HG02678 (cell line): ENCODE measurements at regions not wholly inside any gene's neighbourhood (a gene's known extent, or its start where the extent isn't known, plus 50 kb on each side); places are given as distances from the start of the nearest gene placed in this dataset.

Experiments used
- ATAC-seq: cut with Tn5 transposase; IDR thresholded peaks from one replicate; pipeline ENCODE4 v1.9.1; 2021; ENCODE audit warnings: mild to moderate bottlenecking, moderate library complexity; ENCODE audit not compliant: unreplicated experiment

DNA sequence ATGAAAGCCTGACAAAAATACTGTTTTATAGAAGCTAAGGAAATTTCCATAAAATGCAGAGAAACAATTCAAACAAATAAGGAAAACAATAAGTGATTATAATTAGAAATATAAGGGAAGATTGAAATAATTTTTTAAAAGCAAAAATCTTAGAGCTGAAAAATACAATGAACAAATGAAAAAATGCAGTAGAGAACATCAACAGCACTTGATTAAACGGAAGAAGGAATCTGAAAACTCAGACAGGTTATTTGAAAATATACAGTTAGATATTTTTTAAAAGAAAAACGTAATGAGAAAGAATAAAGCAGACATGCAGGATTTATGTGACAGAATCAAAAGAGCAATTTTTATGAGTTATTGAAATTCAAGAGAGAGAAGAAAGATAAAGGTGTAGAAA, 279.1 kb upstream of the MAGI2 start:
- ATAC-seq: no peak

- ATAC-seq: no peak
These were observed 277.5 kb upstream of the MAGI2 start for GRCh38 chr7:79730971-79731370.

- no peak for ATAC-seq
These were observed 270.6 kb upstream of the MAGI2 start for GRCh38 chr7:79723833-79724618.

GRCh38 chr7:79722217-79722616, 268.8 kb upstream of the MAGI2 start:
- ATAC-seq: no peak

- ATAC-seq: no peak
These were observed 265.7 kb upstream of the MAGI2 start for GRCh38 chr7:79719216-79719615.

- ATAC-seq: no peak
These were observed 262.9 kb upstream of the MAGI2 start for GRCh38 chr7:79716329-79716728.

DNA sequence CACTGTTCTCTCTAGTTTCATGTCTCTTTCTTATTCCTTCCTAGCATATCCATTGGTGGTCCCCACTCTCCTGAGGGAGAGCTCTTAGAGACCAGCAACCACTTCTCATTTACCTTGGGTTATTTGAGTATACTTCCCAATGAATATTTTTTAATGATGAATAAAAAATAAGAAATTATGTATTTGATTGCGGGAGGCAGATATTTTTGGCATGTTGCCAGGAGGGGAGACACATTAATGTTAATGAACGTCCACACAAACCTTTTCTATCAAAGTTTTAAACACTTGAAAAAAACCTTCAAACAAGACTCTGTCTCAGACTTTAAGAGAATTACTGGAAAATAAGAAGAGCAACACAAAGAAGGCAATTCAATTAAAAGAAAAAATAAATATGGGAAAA, 260.6 kb upstream of the MAGI2 start:
- ATAC-seq: no peak

- no peak for ATAC-seq
These were observed 259.8 kb upstream of the MAGI2 start for GRCh38 chr7:79713276-79713675.

- ATAC-seq: no peak
These were observed 258.2 kb upstream of the MAGI2 start for GRCh38 chr7:79711660-79712059.

DNA sequence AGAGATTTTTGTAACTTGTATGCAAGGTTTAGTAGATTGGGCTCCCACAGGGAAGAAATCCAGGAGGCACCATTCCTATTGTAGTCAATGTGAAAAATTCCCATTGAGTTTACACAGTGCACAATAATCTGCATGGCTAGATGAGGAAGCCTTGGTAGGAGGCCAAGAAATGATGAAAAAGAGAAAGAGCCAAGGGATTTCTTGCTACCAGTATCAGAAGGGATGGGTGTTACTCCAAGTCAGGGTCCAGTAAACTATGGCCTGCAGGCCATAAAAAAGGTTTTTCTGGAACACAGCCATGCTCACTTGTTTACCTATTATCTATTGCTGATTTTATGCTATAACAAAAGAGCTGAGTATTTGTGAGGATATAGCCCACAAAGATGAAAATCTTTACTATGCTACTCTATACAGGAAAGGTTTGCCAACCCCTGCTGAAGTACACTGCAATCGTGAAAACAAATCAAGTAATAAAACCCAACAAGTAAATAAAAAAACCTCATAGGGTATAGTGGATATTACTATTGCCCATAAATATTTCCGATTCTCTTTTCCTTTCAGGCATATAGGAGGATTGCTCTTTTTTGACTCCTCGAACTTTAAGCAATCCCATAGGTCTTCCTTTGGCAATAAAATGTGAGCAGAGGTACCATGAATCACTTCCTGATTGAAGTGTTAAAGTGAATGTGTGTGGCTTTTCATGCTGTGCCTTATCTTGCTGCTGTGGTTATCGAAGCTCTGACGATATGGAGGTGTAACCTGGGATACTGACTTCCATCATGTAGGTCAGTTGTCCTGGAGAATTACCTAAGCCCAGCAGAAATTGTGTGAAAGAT, 256.3 kb upstream of the MAGI2 start:
- ATAC-seq: no peak

DNA sequence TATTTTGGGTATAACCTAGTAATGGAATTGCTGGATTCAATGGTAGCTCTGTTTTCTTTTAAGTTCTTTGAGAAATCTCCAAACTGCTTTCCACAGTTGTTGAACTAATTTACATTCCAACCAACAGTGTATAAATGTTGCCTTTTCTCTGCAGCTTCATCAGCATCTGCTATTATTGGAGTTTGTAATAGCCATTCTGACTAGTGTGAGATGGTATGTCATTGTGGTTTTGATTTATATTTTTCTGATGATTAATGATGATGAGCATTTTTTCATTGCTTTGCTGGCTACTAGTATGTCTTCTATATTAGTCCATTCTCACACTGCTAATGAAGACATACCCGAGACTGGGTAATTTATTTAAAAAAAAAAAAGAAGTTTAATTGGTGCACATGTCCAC, 248.6 kb upstream of the MAGI2 start:
- no peak for ATAC-seq

GRCh38 chr7:79692015-79692414, 238.5 kb upstream of the MAGI2 start:
- no peak for ATAC-seq

- ATAC-seq: no peak
These were observed 237.6 kb upstream of the MAGI2 start for GRCh38 chr7:79691074-79691473.

GRCh38 chr7:79684384-79684783, 230.9 kb upstream of the MAGI2 start:
- ATAC-seq: no peak

- no peak for ATAC-seq
These were observed 230.4 kb upstream of the MAGI2 start for GRCh38 chr7:79683916-79684315.

- no peak for ATAC-seq
These were observed 229.9 kb upstream of the MAGI2 start for GRCh38 chr7:79683185-79683890.

- ATAC-seq: no peak
These were observed 228.0 kb upstream of the MAGI2 start for GRCh38 chr7:79681454-79681853.

- no peak for ATAC-seq
These were observed 220.5 kb upstream of the MAGI2 start for GRCh38 chr7:79673969-79674368.

GRCh38 chr7:79673421-79673820, 220.0 kb upstream of the MAGI2 start:
- ATAC-seq: no peak

DNA sequence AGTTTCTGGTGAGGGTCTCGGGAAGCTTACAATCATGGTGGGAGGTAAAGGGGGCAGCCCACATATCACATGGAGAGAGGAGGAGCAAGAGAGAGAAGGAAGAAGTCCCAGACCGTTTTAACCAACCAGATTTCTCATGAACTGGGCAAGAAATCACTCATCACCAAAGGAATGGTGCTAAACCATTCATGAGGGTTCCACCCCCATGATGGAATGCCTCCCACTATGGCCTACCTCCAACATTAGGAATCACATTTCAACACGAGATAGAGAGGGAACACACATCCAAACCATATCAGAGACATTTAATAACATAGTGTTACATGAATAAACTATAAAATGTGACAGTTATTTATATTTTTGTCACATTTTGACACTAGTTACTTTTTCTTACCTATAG, 214.8 kb upstream of the MAGI2 start:
- ATAC-seq: no peak

GRCh38 chr7:79666472-79666871, 213.0 kb upstream of the MAGI2 start:
- no peak for ATAC-seq
